CD4-positive, alpha-beta T cell treated with Interleukin-15 for 4 hours (primary cell): ENCODE measurements at regions not wholly inside any gene's neighbourhood (a gene's known extent, or its start where the extent isn't known, plus 50 kb on each side); places are given as distances from the start of the nearest gene placed in this dataset.
A peak's percentile ranks its signal among the peaks of the same experiment; 100 is the strongest.
"Not testable (repeated sequence)": the region's sequence is repeated elsewhere in the genome, so short reads cannot be mapped to it uniquely, and the experiment has no call there.

Experiments used
- DNase-seq: peaks from one replicate; pipeline ENCODE4 v3.0.0-alpha.2; 2020; ENCODE audit warnings: low spot score

DNA sequence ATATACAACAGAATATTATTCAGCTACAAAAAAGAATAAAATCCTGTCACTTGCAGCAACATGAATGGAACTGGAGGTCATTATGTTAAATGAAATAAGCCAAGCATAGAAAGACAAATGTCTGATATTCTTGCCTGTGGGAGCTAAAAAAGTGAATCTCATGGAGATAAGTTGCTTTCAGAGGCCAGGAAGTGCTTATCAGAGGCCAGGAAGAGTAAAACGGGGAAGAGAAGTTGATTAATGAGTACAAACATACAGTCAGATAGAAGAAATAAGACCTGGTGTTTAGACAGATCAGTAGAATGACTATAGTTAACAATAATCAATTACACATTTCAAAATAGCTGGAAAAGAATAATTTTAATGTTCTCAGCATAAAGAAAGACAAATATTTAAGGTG is 54.4 kb upstream of the CPHXL start:
- no peak for DNase-seq

DNA sequence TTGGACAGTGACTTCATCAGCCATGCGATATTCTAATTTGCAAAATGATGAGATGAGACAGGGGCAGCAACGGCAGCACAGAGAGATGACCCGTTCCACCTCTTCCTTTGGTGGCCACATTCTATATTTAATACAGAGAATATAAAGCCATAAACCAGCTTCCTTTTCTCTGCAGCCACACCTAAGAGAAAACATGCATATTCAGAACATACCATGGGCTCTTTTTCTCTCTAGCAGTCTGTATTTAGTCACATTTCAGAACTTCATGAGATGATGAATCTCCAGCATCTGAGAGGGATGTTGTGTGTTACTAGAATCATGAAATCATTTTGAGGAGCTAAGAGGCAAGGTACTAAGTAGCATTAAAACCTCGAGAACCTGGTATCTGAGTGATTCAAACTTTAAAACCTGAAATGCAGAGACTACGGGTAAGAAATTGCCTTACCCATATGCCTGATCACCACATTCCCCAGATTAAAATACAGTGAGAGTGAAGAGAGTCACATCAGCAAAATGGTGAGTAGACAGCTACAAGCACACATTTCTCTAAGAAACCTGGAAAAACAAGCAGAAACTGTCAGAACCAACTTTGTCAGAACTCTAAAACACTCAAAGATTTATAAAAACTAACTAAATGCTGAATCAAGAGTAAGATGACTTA is 55.5 kb upstream of the CPHXL start:
- no peak for DNase-seq

DNA sequence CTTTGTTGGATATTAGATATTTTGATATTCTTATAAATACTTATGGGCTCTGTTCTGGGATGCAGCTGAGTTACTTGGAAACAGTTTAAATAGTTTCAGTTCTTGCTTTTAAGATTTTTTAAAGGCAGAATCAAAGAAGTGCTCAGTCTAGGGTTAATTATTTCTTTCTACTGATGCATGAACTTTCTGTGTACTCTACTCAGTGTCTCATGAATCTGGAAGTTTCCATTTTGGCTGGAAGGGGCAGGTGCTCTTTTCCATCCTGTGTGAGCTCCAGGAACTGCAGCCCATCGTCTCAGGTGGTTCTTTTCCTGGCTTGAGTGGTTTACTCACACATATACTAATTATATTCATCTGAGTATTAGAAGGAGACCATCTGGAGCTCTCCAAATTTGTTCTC is 61.1 kb upstream of the CPHXL start:
- no peak for DNase-seq

DNA sequence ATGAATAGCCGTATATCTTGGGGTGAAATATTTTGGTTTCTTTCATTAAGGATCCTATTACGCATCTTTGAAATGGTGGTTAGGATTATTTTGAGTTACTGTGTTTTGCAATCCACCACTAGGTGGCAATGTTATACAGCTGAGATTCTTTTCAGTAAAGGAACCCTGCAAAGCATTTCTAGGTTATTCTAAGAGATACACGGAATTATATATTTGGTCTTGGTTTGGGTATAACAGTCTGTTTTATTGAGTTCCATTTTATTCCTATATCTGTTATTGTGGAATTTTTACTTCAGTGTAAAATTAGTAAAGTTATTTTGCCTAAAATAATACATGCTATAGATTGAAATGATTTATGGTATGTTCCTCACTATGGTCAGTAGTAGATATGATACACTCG is 62.9 kb upstream of the CPHXL start:
- DNase-seq, result peak; percentile 54

DNA sequence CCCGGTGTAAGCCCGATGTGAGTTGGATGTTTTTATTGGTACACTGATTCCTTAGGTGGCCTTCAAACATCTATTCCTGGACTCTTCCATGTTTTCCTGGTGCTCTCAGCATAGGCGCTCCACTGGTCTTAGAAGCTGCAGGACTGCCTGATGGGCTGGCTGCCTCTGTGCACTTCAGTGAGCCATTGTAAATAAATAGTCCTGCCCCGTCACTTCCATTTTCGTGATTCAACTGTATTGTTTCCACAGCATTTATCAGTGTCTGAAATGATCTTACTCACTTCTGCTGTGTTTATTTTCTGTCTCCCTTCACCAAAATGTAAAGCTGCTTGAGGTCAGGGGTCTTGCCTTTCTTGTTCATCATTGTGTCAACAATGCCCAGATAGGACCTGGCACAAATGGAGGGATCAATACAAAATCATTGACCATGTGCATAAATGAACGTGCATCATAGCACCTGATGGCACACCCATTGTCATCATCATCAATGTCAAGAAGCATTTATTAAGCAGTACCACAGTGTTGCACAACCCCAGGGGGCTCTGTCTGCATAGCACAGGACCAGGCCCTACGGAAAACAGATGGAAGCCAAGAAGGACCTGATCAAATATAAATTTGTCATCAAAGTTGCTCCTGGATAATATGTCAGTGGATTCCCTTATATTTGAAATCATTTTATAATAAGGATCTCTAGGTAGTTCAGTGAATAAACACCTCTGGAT is 66.6 kb upstream of the CPHXL start:
- DNase-seq, result no peak

DNA sequence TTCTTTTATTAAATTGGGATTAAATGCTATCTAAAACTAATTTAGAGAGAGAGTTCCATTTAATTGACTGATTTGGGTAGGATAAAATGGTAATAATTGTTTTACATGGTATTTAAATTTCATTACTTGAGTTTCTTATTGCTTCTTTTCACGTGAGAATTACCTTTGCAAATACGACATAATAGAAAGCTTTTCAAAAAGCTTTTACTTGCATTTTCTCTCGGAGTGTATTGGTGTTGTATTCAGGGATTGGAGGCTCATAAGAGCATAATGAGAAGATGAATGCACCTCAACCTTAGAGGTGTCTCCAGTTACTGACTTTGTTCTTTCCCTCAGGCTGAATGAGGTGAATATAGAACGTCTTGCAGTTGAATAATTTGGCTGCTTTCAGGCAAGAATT is 67.4 kb upstream of the CPHXL start:
- DNase-seq, result no peak

DNA sequence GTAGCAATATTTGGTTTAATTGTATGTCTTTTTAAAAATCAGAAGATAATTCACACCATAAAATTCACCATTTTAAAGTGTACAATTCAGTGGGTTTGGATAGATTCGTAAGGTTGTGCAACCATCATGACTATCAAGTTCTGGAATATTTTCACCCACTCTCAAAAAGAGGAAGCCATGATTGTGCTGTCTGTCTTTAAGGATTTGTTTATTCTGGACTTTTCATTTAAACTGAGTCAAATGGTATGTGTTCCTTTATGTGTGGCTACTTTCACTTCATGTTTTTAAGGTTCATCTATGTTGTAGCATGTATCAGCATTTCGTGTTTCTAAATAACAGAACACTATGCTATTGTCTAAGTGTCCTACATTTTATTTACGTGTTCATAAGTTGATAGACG is 68.1 kb upstream of the CPHXL start:
- DNase-seq, result no peak

DNA sequence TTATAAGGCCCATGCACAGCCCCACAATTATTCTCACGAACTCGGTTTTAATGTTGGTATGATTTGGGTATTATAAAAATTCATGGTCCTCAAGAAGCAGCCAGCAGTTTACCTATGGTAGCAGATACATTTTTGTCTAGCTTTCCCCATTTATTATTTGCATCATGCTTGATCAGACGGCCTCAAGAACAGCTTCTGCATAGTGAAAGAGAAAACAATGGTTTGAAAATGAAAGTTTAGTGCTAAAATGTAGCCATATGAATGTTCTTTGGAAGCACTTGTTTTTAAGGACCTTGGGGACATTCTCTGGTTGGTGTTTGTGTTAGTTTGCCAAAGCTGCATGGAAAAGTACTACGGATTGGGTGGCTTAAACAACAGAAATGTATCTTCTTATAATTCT is 72.4 kb upstream of the CPHXL start:
- no peak for DNase-seq

DNA sequence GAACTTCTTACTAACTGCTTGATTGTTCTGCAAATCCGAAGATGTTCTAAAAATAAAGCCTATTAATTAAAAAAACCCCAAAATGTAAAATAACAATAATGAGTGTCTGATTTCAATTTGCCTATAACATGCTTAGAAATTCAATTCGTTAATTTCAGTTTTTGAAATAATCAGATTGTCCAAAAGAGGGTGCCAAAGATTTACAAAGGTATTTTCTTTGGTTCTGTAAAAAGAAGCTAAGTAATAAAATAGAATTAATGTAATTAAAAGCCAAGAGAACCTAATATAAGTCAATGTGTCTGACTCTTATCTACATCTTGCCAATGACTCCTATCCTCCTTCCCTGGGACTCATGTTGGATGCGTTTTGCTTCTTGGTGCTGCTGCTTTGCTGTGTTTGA is 75.0 kb upstream of the CPHXL start:
- DNase-seq, result no peak

DNA sequence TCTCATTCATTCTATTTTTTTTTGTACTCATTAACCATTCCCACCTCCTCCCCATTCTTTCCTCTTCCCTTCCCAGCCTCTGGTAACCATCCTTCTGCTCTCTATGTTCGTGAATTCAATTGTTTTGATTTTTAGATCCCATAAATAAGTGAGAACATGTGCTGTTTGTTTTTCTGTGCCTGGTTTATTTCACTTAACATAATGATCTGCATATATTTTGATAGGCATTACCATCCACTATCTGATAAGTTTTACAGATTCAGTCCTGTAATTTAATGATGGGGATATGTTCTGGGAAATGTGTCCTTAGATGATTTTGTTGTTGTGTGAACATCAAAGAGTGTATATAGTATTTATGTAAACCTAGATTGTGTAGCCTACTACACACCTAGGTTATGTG is 77.5 kb upstream of the CPHXL start:
- DNase-seq, result no peak

DNA sequence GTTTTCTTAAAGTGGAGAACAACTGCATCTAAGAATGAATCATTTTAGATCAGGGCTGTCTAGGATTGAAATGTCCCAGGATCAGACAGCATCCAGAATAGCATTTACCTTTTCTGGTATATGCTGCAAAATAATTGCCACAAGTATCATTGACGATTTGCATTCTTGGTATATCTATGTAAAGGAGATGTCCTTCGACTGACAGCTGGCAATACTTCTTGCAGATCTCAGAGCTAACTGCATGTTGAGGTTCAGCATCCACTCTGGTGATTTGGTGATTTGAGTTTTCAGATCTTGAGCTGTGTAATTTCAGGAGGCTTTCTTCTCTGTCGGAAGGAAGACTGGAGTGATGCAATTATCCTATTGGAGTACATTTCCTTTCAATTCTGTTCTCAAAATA is 78.1 kb upstream of the CPHXL start:
- no peak for DNase-seq

DNA sequence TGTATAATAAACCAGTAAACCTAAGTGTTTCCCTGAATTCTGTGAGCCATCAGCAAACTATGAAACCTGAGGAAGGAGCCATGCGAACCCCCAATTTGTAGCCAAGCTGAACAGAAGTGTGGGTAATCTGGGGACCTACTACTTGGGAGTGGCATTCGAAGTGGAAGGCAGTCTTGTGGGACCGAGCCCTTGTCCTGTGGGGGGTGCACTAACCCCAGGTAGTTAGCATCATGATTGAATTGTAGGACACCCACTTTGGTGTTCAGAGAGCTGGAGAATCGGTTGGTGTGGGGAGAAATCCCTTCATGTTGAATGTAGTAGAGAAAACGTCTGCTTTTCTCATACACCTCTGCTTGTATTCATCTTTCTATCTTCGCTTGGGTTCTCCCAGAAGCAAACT is 79.7 kb upstream of the CPHXL start:
- no peak for DNase-seq

DNA sequence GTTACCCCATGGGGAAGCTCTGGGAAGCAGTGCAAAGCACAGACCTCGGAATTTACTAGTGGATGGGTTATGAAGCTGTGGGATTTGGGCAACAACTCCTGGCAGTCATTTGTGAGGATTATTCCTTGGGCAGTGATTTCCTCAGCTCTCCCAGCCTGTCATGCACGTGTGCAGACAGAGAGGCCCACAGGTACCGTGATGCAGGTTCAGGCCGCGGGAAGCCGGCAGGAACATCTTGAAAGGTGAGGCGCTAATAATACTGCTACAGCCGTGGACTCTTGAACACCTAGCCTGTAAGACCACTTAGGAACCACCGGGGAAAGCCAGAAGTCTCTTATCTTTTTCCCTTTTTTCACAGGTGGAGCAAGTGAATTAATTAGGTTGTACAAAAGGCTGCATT is 80.2 kb upstream of the CPHXL start:
- no peak for DNase-seq

DNA sequence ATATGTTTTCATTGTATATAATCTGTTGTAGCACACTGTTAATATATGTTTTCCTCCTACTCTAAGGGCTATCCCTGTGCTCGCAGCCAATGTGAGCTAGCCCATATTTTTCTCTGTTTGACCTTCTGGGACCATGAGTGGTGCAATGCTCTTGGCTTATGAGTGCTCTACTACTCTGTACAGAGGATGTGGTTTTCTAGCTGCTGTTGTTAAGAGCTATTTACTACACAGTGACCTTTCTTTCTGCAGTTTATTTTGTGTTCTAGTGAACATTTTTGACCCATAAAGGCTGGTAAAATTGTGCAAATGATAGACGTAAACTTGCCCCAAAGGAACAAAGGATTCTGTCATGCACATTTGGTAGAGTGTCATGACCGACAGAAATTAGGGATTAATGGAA is 84.1 kb upstream of the CPHXL start:
- no peak for DNase-seq

DNA sequence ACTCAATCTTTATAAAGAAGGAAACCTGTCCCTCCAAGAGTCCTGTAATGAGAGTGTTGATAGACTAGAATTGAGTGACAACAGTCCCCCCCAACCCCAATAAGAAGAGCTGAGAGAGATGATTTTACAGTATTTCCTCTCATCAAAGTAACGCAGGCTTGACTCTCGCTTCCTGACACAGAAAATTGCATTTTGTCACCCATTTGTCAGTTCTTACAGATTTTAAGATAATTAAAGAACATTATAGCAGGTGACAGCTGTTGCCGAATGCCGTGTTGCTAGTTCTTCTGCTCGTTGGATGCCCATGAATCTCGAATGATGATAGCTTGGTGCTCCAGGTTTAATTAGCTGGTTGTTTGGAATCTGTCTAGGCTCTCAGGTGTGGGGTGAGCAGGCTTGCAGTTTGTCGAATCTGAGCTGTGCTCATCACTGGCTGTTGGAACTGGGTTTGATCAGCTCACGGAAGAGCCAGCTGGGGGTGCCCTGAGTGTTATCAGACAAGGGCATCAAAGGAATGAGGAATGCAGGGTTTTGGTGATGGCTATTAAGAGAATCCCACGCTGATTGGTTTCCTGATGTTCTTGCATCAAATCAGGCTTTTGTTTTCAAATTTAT is 84.8 kb upstream of the CPHXL start:
- DNase-seq, result no peak

DNA sequence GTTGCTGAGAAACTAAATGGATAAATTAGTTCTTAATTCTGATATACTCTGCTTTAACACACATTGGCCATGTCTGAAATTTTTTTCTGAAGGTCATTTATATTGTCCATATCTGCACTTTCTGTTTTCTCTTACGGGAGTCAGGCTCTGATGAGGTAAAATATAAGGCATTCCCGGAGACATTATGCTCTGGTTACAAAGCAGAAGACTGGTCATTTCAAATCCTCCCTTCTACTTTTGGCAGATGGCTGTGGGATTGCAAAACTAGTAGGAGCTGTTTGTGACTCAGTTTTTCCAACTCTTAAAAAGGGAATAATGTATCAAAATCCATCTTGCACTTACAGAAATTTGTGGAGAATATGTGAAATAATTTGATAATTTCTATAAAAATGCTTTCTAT is 92.2 kb upstream of the CPHXL start:
- no peak for DNase-seq

DNA sequence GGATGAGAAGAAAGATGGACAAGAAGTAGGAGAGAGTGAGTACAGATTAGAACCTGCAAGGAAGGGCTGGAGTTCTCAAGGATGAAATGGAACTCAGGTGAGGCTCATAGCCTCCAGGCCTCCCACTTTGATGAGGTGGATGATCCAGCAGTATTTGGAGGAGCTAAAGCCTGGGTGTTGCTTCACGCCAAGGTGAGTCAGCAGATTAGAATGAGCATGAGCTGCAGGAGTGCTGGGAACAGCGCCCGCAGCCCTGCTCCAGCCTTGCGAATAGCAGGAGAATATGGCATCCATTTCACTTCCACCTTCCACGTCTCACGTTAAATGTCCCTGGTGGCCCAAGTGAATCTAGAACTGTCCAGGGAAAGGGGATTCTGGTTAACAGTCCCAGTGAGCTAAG is 94.4 kb upstream of the CPHXL start:
- no peak for DNase-seq

DNA sequence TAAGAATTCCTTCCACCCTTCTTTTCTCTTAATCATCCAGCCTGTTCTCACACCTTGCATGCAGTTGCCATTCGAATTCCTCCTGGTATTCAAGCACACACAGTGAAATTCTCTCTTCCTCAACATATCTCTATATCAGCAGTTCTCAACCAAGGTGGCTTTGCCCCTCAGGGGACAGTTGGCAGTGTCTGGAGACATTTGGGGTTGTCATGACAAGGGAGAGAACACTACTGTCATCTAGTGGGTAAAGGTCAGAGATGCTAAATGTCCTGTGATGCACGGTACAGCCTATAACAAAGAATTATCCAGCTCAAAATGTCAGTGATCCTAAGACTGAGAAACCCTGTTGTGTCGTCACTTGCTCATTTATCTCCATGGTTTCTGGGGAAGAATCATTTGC is 94.8 kb upstream of the CPHXL start:
- DNase-seq, result no peak

DNA sequence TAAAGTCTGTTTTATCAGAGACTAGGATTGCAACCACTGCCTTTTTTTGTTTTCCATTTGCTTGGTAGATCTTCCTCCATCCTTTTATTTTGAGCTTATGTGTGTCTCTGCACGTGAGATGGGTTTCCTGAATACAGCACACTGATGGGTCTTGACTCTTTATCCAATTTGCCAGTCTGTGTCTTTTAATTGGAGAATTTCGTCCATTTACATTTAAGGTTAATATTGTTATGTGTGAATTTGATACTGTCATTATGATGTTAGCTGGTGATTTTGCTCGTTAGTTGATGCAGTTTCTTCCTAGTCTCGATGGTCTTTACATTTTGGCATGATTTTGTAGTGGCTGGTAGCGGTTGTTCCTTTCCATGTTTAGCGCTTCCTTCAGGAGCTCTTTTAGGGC is 99.5 kb upstream of the CPHXL start:
- DNase-seq, result not testable (repeated sequence)

DNA sequence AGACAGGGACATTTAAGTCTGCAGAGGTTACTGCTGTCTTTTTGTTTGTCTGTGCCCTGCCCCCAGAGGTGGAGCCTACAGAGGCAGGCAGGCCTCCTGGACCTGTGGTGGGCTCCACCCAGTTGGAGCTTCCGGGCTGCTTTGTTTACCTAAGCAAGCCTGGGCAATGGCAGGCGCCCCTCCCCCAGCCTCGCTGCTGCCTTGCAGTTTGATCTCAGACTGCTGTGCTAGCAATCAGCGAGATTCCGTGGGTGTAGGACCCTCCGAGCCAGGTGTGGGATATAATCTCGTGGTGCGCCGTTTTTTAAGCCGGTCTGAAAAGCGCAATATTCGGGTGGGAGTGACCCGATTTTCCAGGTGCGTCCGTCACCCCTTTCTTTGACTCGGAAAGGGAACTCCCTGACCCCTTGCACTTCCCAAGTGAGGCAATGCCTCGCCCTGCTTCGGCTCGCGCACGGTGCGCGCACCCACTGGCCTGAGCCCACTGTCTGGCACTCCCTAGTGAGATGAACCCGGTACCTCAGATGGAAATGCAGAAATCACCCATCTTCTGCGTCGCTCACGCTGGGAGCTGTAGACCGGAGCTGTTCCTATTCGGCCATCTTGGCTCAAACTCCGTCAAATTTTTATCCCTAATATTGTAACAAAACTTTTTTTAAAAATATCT is 101.2 kb upstream of the CPHXL start:
- DNase-seq, result not testable (repeated sequence)

DNA sequence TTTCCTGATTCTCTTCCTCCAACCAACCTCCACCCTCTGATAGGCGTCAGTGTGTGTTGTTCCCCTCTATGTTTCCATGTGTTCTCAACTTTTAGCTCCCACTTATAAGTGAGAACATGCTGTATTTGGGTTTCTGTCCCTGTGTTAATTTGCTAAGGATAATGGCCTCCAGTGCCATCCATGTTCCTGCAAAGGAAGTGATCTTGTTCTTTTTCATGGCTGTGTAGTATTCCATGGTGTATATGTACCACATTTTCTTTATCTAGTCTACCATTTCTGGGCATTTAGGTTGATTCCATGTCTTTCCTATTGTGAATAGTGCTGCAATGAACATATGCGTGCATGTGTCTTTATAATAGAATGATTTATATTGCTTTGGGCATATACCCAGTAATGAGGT is 107.1 kb upstream of the CPHXL start:
- DNase-seq, result not testable (repeated sequence)

DNA sequence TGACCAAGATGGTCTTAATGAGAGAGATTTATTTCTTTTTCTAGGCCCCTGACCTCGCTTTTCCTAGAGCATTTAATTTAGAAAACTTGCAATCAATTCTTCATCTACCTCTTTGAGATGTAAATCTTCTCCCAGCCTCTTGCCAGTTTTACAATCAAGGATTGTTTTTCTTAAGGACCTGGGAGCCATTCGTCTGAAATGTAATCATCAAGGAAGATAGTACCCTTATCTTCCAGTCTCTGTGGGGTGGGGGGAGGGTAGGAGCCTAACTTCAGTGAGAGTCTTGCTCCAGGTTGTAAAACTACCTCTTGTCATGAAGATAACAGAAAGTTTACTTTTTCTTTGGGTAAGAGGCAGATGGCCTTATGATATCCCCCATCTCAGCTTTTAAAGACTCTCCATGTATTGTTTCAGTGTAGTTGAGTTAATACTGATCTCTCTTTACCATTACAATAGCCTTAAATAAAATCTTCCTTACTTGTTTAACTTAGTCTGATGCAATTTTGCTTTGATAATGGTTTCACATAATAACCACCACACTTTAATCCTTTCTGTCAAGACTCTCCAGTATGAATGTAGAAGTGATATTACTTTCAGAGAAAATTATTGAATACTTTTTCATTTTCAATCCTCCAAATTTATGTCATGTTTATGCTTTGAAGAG is 110.2 kb upstream of the CPHXL start:
- no peak for DNase-seq

DNA sequence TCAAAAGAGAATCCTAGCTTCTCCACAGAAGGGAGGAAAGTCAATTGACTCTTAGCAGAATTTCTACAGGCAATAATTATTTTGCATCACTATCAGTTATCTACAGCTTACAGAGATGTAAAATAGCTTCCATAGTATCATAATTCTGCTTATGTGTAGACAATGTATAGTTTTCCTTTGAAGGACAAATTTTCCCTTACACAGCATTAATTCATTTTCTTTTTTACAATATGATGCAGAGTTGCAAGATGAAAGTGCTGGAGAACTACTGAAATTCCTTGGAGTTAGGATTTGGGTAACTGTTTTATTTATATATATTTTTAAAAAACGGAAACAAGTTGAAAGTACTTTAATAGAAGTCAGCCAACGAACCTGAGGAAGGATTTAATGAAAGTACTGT is 111.0 kb upstream of the CPHXL start:
- DNase-seq, result no peak
